Activated T-cell treated with anti-CD3 and anti-CD28 coated beads for 48 hours (primary cell): ENCODE measurements at regions not wholly inside any gene's neighbourhood (a gene's known extent, or its start where the extent isn't known, plus 50 kb on each side); places are given as distances from the start of the nearest gene placed in this dataset.
"Not testable (repeated sequence)": the region's sequence is repeated elsewhere in the genome, so short reads cannot be mapped to it uniquely, and the experiment has no call there.

Source experiments
- DNase-seq: peaks from one replicate; pipeline ENCODE4 v3.0.0-alpha.2; 2020; ENCODE audit warnings: low read depth

- DNase-seq, result no peak
These were observed 154.0 kb downstream of the MATN1 start for GRCh38 chr1:30569384-30569783.

- DNase-seq, result no peak
These were observed 160.8 kb downstream of the MATN1 start for GRCh38 chr1:30562559-30562958.

GRCh38 chr1:30551603-30552002, 171.8 kb downstream of the MATN1 start:
- no peak for DNase-seq

- no peak for DNase-seq
These were observed 172.8 kb downstream of the MATN1 start for GRCh38 chr1:30550365-30551220.

GRCh38 chr1:30549872-30550271, 173.5 kb downstream of the MATN1 start:
- not testable (repeated sequence) for DNase-seq

GRCh38 chr1:30548294-30548693, 175.1 kb downstream of the MATN1 start:
- no peak for DNase-seq

- DNase-seq, result not testable (repeated sequence)
These were observed 176.1 kb downstream of the MATN1 start for GRCh38 chr1:30547326-30547725.

- DNase-seq, result no peak
These were observed 178.0 kb downstream of the MATN1 start for GRCh38 chr1:30545365-30545764.

- no peak for DNase-seq
These were observed 181.5 kb downstream of the MATN1 start for GRCh38 chr1:30541721-30542485.

- DNase-seq, result no peak
These were observed 182.7 kb downstream of the MATN1 start for GRCh38 chr1:30540611-30541192.

GRCh38 chr1:30539884-30540283, 183.5 kb downstream of the MATN1 start:
- DNase-seq, result no peak

GRCh38 chr1:30538993-30539867, 184.2 kb downstream of the MATN1 start:
- DNase-seq, result no peak

GRCh38 chr1:30538226-30538992, 185.0 kb downstream of the MATN1 start:
- DNase-seq, result no peak

GRCh38 chr1:30537279-30537678, 186.1 kb downstream of the MATN1 start:
- DNase-seq, result no peak

GRCh38 chr1:30536530-30536929, 186.9 kb downstream of the MATN1 start:
- DNase-seq, result no peak

- DNase-seq, result no peak
These were observed 187.6 kb downstream of the MATN1 start for GRCh38 chr1:30535595-30536325.

- no peak for DNase-seq
These were observed 188.8 kb downstream of the MATN1 start for GRCh38 chr1:30534551-30534940.

GRCh38 chr1:30533796-30534550, 189.4 kb downstream of the MATN1 start:
- no peak for DNase-seq

GRCh38 chr1:30533141-30533540, 190.2 kb downstream of the MATN1 start:
- DNase-seq, result no peak

GRCh38 chr1:30532621-30533020, 190.8 kb downstream of the MATN1 start:
- no peak for DNase-seq
